Neural cell (in vitro differentiated cells): ENCODE measurements at regions not wholly inside any gene's neighbourhood (a gene's known extent, or its start where the extent isn't known, plus 50 kb on each side); places are given as distances from the start of the nearest gene placed in this dataset.

Source experiments
- MXI1 ChIP-seq: fragments of 450-650 bp; conservative IDR thresholded peaks from 2 replicates; pipeline ENCODE4 v1.6.1; 2014; ENCODE audit warnings: antibody characterized with exemption, mild to moderate bottlenecking; ENCODE audit not compliant: poor library complexity, severe bottlenecking
- POLR2AphosphoS5 ChIP-seq: IDR thresholded peaks from 2 replicates; pipeline ENCODE4 v1.6.1; 2012
- RAD21 ChIP-seq: fragments of 450-650 bp; conservative IDR thresholded peaks from 2 replicates; pipeline ENCODE4 v1.6.1; 2014; ENCODE audit warnings: antibody characterized with exemption, mild to moderate bottlenecking, moderate library complexity
- SMC3 ChIP-seq: fragments of 450-650 bp; conservative IDR thresholded peaks from 2 replicates; pipeline ENCODE4 v1.6.1; 2014; ENCODE audit warnings: antibody characterized with exemption, mild to moderate bottlenecking, moderate library complexity; ENCODE audit not compliant: poor library complexity
- TAF1 ChIP-seq: IDR thresholded peaks from 2 replicates; pipeline ENCODE4 v1.6.1; 2012; ENCODE audit warnings: low read depth
- TF ChIP-seq, protein P1 (sequence below): fragments of 450-650 bp; IDR thresholded peaks from 2 replicates; pipeline ENCODE4 v1.5.1; 2014; ENCODE audit warnings: antibody characterized with exemption, mild to moderate bottlenecking, moderate library complexity; ENCODE audit not compliant: poor library complexity, severe bottlenecking

DNA sequence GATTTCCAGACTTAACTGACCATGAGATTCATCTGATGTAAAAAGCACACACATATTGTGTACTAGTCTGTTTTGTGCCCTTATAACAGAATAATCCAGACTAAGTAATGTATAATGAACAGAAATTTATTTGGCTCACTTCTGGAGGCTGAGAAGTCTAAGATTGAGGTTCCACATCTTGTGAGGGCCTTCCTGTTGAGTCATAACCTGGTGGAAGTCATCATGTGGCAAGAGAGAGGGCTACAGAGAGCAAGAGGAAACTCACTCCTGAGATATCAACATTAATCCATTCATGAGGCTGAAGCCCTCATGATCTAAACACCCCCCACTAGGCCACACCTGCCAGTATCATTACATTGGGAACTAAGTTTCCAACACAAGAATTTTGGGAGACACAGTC lies 977.6 kb downstream of the MCTP2 start:
- TF ChIP-seq, protein P1, sequence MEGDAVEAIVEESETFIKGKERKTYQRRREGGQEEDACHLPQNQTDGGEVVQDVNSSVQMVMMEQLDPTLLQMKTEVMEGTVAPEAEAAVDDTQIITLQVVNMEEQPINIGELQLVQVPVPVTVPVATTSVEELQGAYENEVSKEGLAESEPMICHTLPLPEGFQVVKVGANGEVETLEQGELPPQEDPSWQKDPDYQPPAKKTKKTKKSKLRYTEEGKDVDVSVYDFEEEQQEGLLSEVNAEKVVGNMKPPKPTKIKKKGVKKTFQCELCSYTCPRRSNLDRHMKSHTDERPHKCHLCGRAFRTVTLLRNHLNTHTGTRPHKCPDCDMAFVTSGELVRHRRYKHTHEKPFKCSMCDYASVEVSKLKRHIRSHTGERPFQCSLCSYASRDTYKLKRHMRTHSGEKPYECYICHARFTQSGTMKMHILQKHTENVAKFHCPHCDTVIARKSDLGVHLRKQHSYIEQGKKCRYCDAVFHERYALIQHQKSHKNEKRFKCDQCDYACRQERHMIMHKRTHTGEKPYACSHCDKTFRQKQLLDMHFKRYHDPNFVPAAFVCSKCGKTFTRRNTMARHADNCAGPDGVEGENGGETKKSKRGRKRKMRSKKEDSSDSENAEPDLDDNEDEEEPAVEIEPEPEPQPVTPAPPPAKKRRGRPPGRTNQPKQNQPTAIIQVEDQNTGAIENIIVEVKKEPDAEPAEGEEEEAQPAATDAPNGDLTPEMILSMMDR: no peak
- TF ChIP-seq MXI1: no peak
- no peak for TF ChIP-seq TAF1
- TF ChIP-seq POLR2AphosphoS5: no peak
- TF ChIP-seq RAD21: no peak
- no peak for TF ChIP-seq SMC3
